HUES6 (cell line): ENCODE measurements at regions not wholly inside any gene's neighbourhood (a gene's known extent, or its start where the extent isn't known, plus 50 kb on each side); places are given as distances from the start of the nearest gene placed in this dataset.

ENCODE experiments used
- H3K27ac ChIP-seq: 2 replicates; pipeline ENCODE4 v1.7.0; 2013; ENCODE audit warnings: low read depth, mild to moderate bottlenecking, low read length, inconsistent platforms
- H3K27me3 ChIP-seq: 2 replicates; pipeline ENCODE4 v1.6.1; 2013; ENCODE audit warnings: low read length; ENCODE audit not compliant: control insufficient read depth, insufficient read depth
- H3K36me3 ChIP-seq: 2 replicates; pipeline ENCODE4 v1.6.1; 2013; ENCODE audit warnings: low read length; ENCODE audit not compliant: control insufficient read depth, insufficient read depth
- H3K4me1 ChIP-seq: 2 replicates; pipeline ENCODE4 v1.6.1; 2013; ENCODE audit warnings: low read length; ENCODE audit not compliant: control insufficient read depth, insufficient read depth
- H3K4me3 ChIP-seq: 2 replicates; pipeline ENCODE4 v1.5.1; 2013; ENCODE audit warnings: low read depth, low read length
- H3K9ac ChIP-seq: one replicate; pipeline ENCODE4 v1.6.1; 2013; ENCODE audit warnings: mild to moderate bottlenecking, low read length
- H3K9me3 ChIP-seq: 2 replicates; pipeline ENCODE4 v1.6.1; 2013; ENCODE audit warnings: low read depth, low read length; ENCODE audit not compliant: control insufficient read depth, insufficient read depth

DNA sequence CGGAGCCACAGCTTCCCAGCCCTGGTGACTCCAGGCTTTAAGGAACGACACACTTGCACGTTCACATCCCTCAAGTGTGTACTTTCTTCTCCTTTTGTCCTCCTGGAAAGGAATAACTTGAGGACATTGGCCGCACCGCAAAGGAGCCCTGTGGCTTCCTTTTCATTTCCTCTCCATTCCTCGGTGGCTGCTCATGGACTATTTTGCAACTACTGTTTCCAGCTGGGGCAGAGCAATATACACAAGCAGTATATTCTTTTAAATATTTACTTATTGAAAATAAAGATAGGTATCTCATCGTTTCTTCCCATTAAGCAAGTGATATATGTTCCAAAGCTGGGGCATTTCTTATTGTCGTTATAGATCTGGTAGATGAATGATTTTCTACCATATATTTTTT lies 97.2 kb upstream of the LYZL1 start:
- Histone ChIP-seq H3K4me1 (peaks cover 6% of the 10 kb centered on the region; the same call in 1 of the 2 replicates), H3K27ac (no peak overlapping the region), H3K4me3 (no peak overlapping the region), H3K27me3 (no peaks in the 10 kb centered on the region), H3K36me3 (no peaks in the 10 kb centered on the region), H3K9me3 (no peaks in the 10 kb centered on the region), H3K9ac (no peak overlapping the region)

DNA sequence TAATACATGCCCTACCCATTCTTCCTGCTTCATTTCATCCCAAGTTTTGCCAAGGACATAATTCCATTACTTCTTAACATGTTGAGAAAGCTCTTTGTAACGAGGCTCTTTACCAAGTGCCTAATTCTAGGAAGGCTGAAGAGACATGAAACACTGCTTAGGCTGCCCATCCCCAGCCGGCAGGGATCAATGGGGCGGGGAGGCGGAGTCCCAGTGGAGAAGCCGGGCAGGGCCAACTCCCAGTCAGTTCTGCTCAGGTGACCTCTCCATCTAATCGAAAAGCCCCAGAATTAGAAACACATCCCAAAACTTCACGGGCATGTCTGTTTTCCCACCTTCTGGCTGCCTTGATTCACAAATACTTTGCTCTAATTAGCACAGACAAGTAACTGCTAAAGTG lies 89.5 kb upstream of the LYZL1 start:
- Histone ChIP-seq H3K9me3 (no peaks in the 10 kb centered on the region), H3K4me1 (peaks cover 18% of the 10 kb centered on the region), H3K27me3 (no peaks in the 10 kb centered on the region), H3K4me3 (no peak overlapping the region), H3K9ac (no peak overlapping the region), H3K36me3 (no peaks in the 10 kb centered on the region), H3K27ac (no peak overlapping the region)

- no peaks in the 10 kb centered on the region for H3K27me3 ChIP-seq
- no peak overlapping the region for H3K4me3 ChIP-seq
- H3K27ac ChIP-seq, result no peak overlapping the region
- H3K4me1 ChIP-seq, result peaks cover 25% of the 10 kb centered on the region
- H3K9me3 ChIP-seq, result no peaks in the 10 kb centered on the region
- H3K36me3 ChIP-seq, result no peaks in the 10 kb centered on the region
- no peak overlapping the region for H3K9ac ChIP-seq
These were observed 88.8 kb upstream of the LYZL1 start for GRCh38 chr10:29199941-29200679.

DNA sequence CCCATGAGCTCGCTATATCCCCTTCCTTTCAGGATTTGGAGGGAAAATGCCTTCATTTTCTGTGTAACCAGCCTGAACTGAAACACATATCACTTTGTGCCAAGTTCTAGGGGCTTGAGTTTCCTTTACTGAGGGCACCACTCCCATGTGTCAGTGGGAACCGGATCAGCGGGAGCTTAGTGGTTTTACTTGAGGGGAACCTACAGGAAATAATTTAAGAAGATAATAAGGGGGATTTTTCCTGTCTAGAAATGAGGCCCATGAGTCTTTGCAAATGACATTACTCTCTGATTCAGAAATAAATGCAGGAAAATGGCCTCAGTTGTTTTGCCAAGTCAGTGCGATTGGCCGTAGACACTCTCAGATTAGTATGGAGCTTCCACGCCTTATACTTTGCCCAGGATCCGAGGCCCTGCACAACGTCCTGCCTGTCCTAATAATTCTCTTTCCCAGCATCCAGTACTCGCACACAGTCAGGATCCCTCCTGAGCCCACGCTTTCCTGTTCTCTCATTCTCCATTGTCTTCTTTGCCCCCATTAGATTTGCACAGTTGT lies 86.4 kb upstream of the LYZL1 start:
- no peaks in the 10 kb centered on the region for H3K27me3 ChIP-seq
- H3K4me1 ChIP-seq, result peaks cover 32% of the 10 kb centered on the region
- no peak overlapping the region for H3K9ac ChIP-seq
- H3K4me3 ChIP-seq, result no peak overlapping the region
- H3K9me3 ChIP-seq, result no peaks in the 10 kb centered on the region
- H3K36me3 ChIP-seq, result no peaks in the 10 kb centered on the region
- no peak overlapping the region for H3K27ac ChIP-seq

DNA sequence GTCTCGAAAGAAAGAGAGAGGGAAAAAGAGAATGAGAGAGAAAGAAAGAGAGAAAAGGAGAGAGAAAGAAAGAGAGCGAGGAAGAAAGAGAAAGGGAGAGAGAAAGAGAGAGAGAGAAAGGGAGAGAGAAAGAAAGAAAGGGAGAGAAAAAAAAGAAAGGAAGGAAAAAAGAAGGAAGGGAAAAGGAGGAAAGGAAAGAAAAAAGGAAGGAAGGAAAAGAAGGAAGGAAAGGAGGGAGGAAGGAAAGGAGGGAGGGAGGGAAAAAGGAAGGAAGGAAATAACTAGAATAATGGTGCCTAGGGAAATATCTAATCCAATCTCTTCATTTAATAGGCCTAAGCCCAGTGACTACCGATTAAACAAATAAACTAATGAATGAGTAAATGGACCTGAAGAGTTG lies 85.4 kb upstream of the LYZL1 start:
- Histone ChIP-seq H3K4me1 (peaks cover 32% of the 10 kb centered on the region), H3K4me3 (no peak overlapping the region), H3K27ac (peak overlapping the region; percentile 35; the same call in 1 of the 2 replicates), H3K36me3 (no peaks in the 10 kb centered on the region), H3K9ac (peak overlapping the region; percentile 44), H3K27me3 (no peaks in the 10 kb centered on the region), H3K9me3 (peaks cover 6% of the 10 kb centered on the region; the same call in 1 of the 2 replicates)

- Histone ChIP-seq H3K36me3 (no peaks in the 10 kb centered on the region), H3K27me3 (no peaks in the 10 kb centered on the region), H3K27ac (peak overlapping the region; percentile 35; the same call in 1 of the 2 replicates), H3K4me3 (no peak overlapping the region), H3K9me3 (peaks cover 11% of the 10 kb centered on the region; the same call in 1 of the 2 replicates), H3K9ac (peak overlapping the region; percentile 44), H3K4me1 (peaks cover 29% of the 10 kb centered on the region)
These were observed 84.6 kb upstream of the LYZL1 start for GRCh38 chr10:29204070-29204800.

GRCh38 chr10:29205787-29206186 lies 83.1 kb upstream of the LYZL1 start:
- no peak overlapping the region for H3K27ac ChIP-seq

GRCh38 chr10:29208845-29209244 lies 80.0 kb upstream of the LYZL1 start:
- Histone ChIP-seq H3K36me3 (no peaks in the 10 kb centered on the region), H3K27me3 (no peaks in the 10 kb centered on the region), H3K9me3 (peaks cover 30% of the 10 kb centered on the region), H3K4me3 (no peak overlapping the region), H3K4me1 (peaks cover 18% of the 10 kb centered on the region), H3K9ac (no peak overlapping the region), H3K27ac (no peak overlapping the region)

More at GRCh38 chr10:29205787-29206186, 83.1 kb upstream of the LYZL1 start:
- Histone ChIP-seq H3K4me3 (no peak overlapping the region), H3K27me3 (no peaks in the 10 kb centered on the region), H3K9ac (no peak overlapping the region), H3K9me3 (peaks cover 25% of the 10 kb centered on the region), H3K36me3 (no peaks in the 10 kb centered on the region), H3K4me1 (peaks cover 23% of the 10 kb centered on the region)

DNA sequence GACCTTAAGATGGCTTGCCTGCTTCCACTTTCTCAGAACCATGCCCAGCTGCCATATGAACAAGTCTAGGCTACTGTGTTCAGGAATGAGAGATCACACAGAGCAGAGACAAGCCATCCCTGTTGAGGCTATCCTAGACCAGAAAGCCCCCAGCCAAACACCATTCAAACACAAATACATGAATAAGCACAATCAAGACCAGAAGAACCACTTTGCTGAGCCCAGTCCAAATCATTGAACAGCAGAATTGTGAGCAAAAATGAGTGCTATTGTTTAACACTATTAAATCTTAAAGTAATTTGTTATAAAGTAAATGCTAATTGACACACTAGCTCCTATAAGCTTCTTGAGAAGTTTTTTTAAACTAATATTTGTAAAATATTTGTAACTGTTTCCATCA lies 79.0 kb upstream of the LYZL1 start:
- Histone ChIP-seq H3K9me3 (peaks cover 30% of the 10 kb centered on the region), H3K9ac (no peak overlapping the region), H3K27me3 (no peaks in the 10 kb centered on the region), H3K4me3 (no peak overlapping the region), H3K4me1 (peaks cover 9% of the 10 kb centered on the region; the same call in 1 of the 2 replicates), H3K36me3 (no peaks in the 10 kb centered on the region), H3K27ac (no peak overlapping the region)

GRCh38 chr10:29210266-29210868 lies 78.5 kb upstream of the LYZL1 start:
- peaks cover 30% of the 10 kb centered on the region for H3K9me3 ChIP-seq
- no peaks in the 10 kb centered on the region for H3K36me3 ChIP-seq
- H3K27ac ChIP-seq, result no peak overlapping the region
- no peaks in the 10 kb centered on the region for H3K27me3 ChIP-seq
- no peak overlapping the region for H3K4me3 ChIP-seq
- H3K4me1 ChIP-seq, result peaks cover 7% of the 10 kb centered on the region; the same call in 1 of the 2 replicates
- H3K9ac ChIP-seq, result no peak overlapping the region

GRCh38 chr10:29212597-29212996 lies 76.3 kb upstream of the LYZL1 start:
- H3K36me3 ChIP-seq, result no peaks in the 10 kb centered on the region
- no peaks in the 10 kb centered on the region for H3K27me3 ChIP-seq
- no peak overlapping the region for H3K27ac ChIP-seq
- H3K9me3 ChIP-seq, result peaks cover 30% of the 10 kb centered on the region
- no peaks in the 10 kb centered on the region for H3K4me1 ChIP-seq
- no peak overlapping the region for H3K4me3 ChIP-seq
- H3K9ac ChIP-seq, result no peak overlapping the region
